Activated CD8-positive, alpha-beta T cell treated with anti-CD3 and anti-CD28 coated beads for 36 hours (primary cell): ENCODE measurements at regions not wholly inside any gene's neighbourhood (a gene's known extent, or its start where the extent isn't known, plus 50 kb on each side); places are given as distances from the start of the nearest gene placed in this dataset.

ENCODE experiments used
- ATAC-seq: fragments of 200-7000 bp; cut with Tn5 transposase; one replicate; pipeline ENCODE4 v1.10.0; 2021; ENCODE audit warnings: mild to moderate bottlenecking, moderate library complexity
- CTCF ChIA-PET: fragments of 350-600 bp; sonication (Branson Sonifier 250); formaldehyde crosslinking; loops from one replicate; lab custom pipeline; 2021; ENCODE audit warnings: antibody characterized with exemption; lab: Charles Lee
- POLR2A ChIA-PET: fragments of 350-600 bp; sonication (Branson Sonifier 250); formaldehyde crosslinking; loops from one replicate; lab custom pipeline; 2021; ENCODE audit warnings: antibody characterized with exemption; lab: Charles Lee
- DNase-seq: peaks from one replicate; pipeline ENCODE4 v3.0.0-alpha.2; 2020
- H3K27ac Mint-ChIP-seq: one replicate; pipeline ENCODE4 v1.8.0; 2021; ENCODE audit warnings: mild to moderate bottlenecking, mixed read lengths
- H3K27me3 Mint-ChIP-seq: one replicate; pipeline ENCODE4 v1.8.0; 2021; ENCODE audit warnings: mixed read lengths
- H3K36me3 Mint-ChIP-seq: one replicate; pipeline ENCODE4 v1.8.0; 2021; ENCODE audit warnings: low read depth, mixed read lengths
- H3K4me1 Mint-ChIP-seq: one replicate; pipeline ENCODE4 v1.8.0; 2021; ENCODE audit warnings: low read depth, mixed read lengths
- H3K4me3 Mint-ChIP-seq: one replicate; pipeline ENCODE4 v1.8.0; 2021; ENCODE audit warnings: mild to moderate bottlenecking, moderate library complexity, mixed read lengths
- H3K9me3 Mint-ChIP-seq: one replicate; pipeline ENCODE4 v1.8.0; 2021; ENCODE audit warnings: mixed read lengths
- intact Hi-C: fragments of 100-400 bp; cut with micrococcal nuclease; formaldehyde crosslinking; loops from one replicate; pipeline ENCODE4 v1.10.0; 2022
- TF ChIP-seq, protein P1 (sequence below): fragments of 200-600 bp; IDR thresholded peaks from one replicate; pipeline ENCODE4 v1.8.0; 2022; ENCODE audit warnings: antibody characterized with exemption, mild to moderate bottlenecking

DNA sequence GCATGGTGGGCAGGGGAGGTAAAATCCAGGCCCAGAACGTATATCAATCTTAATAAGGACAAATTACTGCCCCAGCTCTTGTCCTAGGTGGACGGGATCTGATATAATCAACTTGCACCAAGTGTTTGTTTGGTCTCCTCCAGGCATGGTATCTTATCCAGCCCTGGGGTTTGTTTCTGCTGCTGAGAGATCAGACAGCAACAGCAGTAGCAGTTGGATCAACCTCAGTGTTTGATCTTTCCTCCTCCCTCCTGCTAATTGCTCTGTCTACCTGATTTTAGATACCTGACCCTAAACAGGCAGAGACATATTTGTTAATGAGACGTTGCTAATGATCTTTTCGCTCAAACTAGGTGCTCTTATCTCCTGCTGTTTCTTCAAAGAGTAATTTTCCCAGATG is 100.4 kb upstream of the BACH2 start:
- intact Hi-C loops: loop anchor here (2.0 to 10.0 kb wide), 4 partner anchors 45 to 442 kb away; no protein-coding TSS in a partner anchor
- Mint-ChIP-seq H3K4me3 (no peak overlapping the region), H3K27ac (peak overlapping the region; percentile 82), H3K27me3 (no peaks in the 10 kb centered on the region), H3K36me3 (no peaks in the 10 kb centered on the region), H3K9me3 (no peaks in the 10 kb centered on the region), H3K4me1 (peaks cover 83% of the 10 kb centered on the region)
- ChIA-PET POLR2A (interaction anchor here (0.8 to 6.9 kb wide), 9 partner anchors 8 to 174 kb away, joined by 3 to 61 read pairs (median 4); partner anchors contain the start of gene BACH2), CTCF (interaction anchor here (0.7 to 9.0 kb wide), 12 partner anchors 14 to 457 kb away, joined by 3 to 113 read pairs (median 6); no protein-coding TSS in a partner anchor)
- DNase-seq (no peak), ATAC-seq (no peak)
- TF ChIP-seq, protein P1, sequence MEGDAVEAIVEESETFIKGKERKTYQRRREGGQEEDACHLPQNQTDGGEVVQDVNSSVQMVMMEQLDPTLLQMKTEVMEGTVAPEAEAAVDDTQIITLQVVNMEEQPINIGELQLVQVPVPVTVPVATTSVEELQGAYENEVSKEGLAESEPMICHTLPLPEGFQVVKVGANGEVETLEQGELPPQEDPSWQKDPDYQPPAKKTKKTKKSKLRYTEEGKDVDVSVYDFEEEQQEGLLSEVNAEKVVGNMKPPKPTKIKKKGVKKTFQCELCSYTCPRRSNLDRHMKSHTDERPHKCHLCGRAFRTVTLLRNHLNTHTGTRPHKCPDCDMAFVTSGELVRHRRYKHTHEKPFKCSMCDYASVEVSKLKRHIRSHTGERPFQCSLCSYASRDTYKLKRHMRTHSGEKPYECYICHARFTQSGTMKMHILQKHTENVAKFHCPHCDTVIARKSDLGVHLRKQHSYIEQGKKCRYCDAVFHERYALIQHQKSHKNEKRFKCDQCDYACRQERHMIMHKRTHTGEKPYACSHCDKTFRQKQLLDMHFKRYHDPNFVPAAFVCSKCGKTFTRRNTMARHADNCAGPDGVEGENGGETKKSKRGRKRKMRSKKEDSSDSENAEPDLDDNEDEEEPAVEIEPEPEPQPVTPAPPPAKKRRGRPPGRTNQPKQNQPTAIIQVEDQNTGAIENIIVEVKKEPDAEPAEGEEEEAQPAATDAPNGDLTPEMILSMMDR: no peak

DNA sequence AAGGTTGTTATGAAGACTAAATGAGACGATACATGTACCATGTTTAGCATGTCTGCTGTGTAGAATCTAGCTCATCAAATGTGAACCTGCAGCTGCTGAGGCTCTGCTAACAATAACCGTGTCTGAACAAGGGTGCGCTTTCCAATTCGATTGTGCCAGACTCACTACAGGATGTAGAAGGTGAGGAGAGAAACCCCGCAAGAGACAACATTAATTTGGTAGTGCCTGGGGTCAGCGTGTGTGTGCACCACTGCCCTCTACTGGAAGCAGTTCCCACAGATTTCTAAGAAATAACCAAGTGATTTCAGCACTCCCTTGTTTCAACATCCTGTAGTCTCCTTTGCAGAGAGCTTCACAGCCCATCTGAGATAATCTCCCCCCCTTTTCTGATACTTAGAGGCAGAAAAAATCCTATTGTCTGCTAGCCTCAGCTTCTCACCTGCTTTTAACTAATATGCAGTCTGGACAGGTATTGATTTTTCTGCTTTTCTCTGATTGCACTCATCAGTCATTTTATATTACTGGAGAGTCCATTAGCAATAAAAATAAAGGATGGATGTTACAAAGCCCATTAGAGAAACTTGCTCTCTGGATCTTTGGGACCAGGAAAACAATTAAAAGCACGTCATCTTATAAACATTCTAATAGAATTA is 96.7 kb upstream of the BACH2 start:
- Mint-ChIP-seq H3K27ac (peak overlapping the region; percentile 40), H3K4me1 (peaks cover 63% of the 10 kb centered on the region), H3K36me3 (no peaks in the 10 kb centered on the region), H3K27me3 (no peaks in the 10 kb centered on the region), H3K9me3 (no peaks in the 10 kb centered on the region), H3K4me3 (no peak overlapping the region)
- DNase-seq: peak; percentile 90
- intact Hi-C loops: loop anchor here (1.0 to 10.0 kb wide), 4 partner anchors 75 to 439 kb away; no protein-coding TSS in a partner anchor
- TF ChIP-seq, protein P1: peak; percentile 77
- peak; percentile 55 for ATAC-seq
- ChIA-PET CTCF (interaction anchor here (0.6 to 3.0 kb wide), 66 partner anchors 9 to 463 kb away, joined by 3 to 43 read pairs (median 6); partner anchors contain the start of gene BACH2), POLR2A (interaction anchor here (0.6 to 2.3 kb wide), 16 partner anchors 8 to 574 kb away, joined by 3 to 14 read pairs (median 3); partner anchors contain the start of gene MDN1)

DNA sequence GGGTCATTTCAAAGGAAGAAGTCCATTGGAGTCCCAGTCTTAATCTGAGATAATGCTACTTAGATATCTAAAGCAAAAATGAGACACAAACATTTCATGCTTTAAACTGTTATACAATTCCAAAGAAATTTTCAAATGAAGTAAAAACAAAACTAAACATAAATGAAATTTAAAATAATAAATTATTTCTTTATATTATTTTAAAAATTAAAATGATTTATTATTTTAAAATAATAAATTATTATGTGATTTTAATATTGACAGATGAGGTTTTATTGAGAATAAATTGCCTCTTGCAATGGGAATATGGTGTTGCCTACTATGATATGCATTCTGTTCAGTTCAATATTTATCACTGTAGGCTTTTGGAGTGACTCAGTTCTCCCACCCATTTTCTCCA is 93.7 kb upstream of the BACH2 start:
- TF ChIP-seq, protein P1: no peak
- H3K4me3 Mint-ChIP-seq: no peak overlapping the region
- intact Hi-C loops: loop anchor here (10.0 kb wide), 1 partner anchor 436 kb away; no protein-coding TSS in a partner anchor
- no peaks in the 10 kb centered on the region for H3K27me3 Mint-ChIP-seq
- H3K9me3 Mint-ChIP-seq: no peaks in the 10 kb centered on the region
- ChIA-PET CTCF (interaction anchor here (1.2 to 1.8 kb wide), 4 partner anchors 9 to 89 kb away, joined by 3 to 8 read pairs (median 4); no protein-coding TSS in a partner anchor), POLR2A (no interaction called here)
- ATAC-seq (no peak), DNase-seq (no peak)
- H3K36me3 Mint-ChIP-seq: no peaks in the 10 kb centered on the region
- peaks cover 39% of the 10 kb centered on the region for H3K4me1 Mint-ChIP-seq
- no peak overlapping the region for H3K27ac Mint-ChIP-seq

DNA sequence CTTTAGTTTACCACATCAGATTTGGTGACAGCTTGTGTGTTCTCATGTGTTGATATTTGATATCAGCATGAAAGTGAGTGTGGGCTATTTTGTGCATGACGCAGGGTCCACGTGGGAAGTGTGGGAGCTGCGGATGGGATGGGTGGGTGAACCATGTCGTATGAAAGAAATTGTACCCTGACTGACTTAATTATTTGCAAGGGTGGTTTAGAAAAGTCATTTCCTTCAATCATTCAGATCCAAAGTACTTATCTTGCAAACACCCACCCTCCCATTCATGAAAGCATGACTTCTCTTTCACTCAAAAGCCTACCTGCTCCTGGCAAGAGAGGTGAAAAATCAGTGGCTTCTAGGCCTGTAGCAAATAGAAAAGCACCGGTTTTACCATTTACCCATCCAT is 91.8 kb upstream of the BACH2 start:
- CTCF ChIA-PET: interaction anchor here (0.9 to 4.0 kb wide), 7 partner anchors 9 to 103 kb away, joined by 3 to 24 read pairs (median 4); no protein-coding TSS in a partner anchor
- Mint-ChIP-seq H3K27ac (no peak overlapping the region), H3K27me3 (no peaks in the 10 kb centered on the region), H3K4me3 (no peak overlapping the region), H3K9me3 (no peaks in the 10 kb centered on the region), H3K36me3 (no peaks in the 10 kb centered on the region), H3K4me1 (peaks cover 41% of the 10 kb centered on the region)
- DNase-seq (peak; percentile 39), ATAC-seq (no peak)
- TF ChIP-seq, protein P1: no peak
- POLR2A ChIA-PET: interaction anchor here (1.1 to 1.9 kb wide), 6 partner anchors 9 to 95 kb away, joined by 3 to 6 read pairs (median 4); partner anchors contain the start of gene BACH2
- intact Hi-C loops: no loop called here

DNA sequence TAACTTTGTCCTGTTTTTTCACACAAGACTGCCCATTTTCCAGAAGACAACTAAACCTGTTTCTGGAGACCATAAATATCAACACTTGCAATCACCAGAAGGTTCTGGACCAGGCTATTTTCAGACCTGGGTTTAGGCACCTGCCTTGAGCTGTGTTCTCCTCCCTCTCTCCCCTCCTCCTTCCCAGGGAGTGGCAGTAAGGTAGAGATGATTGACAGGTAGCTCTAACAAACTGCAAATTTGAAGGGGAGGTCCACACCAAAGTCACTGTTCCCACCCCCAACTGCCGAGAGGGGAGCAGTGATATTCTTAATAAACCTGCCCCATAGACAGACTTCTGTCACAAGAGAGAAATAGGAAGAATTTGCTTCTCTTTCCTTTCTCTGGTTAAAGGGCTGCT is 91.2 kb upstream of the BACH2 start:
- Mint-ChIP-seq H3K36me3 (no peaks in the 10 kb centered on the region), H3K27ac (no peak overlapping the region), H3K4me1 (peaks cover 40% of the 10 kb centered on the region), H3K27me3 (no peaks in the 10 kb centered on the region), H3K9me3 (no peaks in the 10 kb centered on the region), H3K4me3 (no peak overlapping the region)
- DNase-seq (no peak), ATAC-seq (no peak)
- TF ChIP-seq, protein P1: no peak
- POLR2A ChIA-PET: interaction anchor here (1.1 to 1.9 kb wide), 5 partner anchors 10 to 94 kb away, joined by 3 to 6 read pairs (median 4); no protein-coding TSS in a partner anchor
- intact Hi-C loops: no loop called here
- CTCF ChIA-PET: interaction anchor here (0.9 to 4.0 kb wide), 7 partner anchors 8 to 447 kb away, joined by 3 to 24 read pairs (median 4); no protein-coding TSS in a partner anchor
